ENCODE measurements at regions not wholly inside any gene's neighbourhood (a gene's known extent, or its start where the extent isn't known, plus 50 kb on each side); places are given as distances from the start of the nearest gene placed in this dataset.

DNA sequence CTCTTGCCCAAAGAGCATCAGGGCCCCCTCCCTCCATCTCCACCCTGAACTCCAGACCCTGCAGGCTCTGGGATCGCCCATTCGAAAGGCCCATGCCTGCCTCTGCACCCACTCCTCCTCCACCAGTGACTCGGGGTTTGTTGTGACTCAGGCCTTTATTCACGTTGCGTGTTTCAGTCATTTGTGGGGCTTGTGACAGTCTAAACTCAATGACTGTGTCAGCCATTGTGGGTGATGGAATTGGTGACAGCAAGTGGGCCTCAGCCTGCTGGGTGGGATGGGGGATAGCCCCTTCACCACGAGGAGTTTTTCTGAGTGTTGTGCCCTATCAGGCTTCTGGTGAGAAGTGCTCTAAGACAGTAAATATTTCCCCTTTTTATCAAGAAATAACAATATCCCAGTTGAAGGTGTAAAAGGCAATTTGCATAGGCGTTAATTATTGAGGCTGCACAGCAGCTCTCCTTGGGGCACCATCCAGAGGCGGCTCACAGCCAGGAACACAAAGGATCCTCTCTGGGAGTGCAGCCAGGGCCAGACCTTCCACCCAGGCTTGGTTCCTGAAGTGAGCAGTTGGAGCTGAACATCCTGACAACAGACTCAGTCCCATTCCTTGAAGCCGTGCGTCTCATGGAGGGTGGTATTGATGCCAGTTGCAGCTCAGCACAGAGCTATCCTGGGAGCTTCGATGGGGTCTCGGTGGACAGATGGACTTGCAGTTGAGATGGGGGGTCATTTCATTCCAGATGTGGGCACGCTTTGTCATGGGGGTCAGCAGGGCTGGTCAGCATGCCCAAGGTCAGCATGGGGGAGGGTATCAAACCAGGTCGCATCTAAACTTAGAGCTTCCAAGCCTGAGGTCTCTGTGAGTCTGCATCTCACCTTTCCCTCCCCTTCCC lies 135.6 kb upstream of the CACNA1E start:
- TF ChIP-seq, protein P1, sequence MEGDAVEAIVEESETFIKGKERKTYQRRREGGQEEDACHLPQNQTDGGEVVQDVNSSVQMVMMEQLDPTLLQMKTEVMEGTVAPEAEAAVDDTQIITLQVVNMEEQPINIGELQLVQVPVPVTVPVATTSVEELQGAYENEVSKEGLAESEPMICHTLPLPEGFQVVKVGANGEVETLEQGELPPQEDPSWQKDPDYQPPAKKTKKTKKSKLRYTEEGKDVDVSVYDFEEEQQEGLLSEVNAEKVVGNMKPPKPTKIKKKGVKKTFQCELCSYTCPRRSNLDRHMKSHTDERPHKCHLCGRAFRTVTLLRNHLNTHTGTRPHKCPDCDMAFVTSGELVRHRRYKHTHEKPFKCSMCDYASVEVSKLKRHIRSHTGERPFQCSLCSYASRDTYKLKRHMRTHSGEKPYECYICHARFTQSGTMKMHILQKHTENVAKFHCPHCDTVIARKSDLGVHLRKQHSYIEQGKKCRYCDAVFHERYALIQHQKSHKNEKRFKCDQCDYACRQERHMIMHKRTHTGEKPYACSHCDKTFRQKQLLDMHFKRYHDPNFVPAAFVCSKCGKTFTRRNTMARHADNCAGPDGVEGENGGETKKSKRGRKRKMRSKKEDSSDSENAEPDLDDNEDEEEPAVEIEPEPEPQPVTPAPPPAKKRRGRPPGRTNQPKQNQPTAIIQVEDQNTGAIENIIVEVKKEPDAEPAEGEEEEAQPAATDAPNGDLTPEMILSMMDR (IDR thresholded peaks at IDR 0.05; ENCODE audit: low read length, missing control alignments), result no peak
- H3K4me3 ChIP-seq (replicated peaks; ENCODE audit: low read depth, low read length), result no peak overlapping the region
- no peak for DNase-seq (ENCODE audit: low read depth)

DNA sequence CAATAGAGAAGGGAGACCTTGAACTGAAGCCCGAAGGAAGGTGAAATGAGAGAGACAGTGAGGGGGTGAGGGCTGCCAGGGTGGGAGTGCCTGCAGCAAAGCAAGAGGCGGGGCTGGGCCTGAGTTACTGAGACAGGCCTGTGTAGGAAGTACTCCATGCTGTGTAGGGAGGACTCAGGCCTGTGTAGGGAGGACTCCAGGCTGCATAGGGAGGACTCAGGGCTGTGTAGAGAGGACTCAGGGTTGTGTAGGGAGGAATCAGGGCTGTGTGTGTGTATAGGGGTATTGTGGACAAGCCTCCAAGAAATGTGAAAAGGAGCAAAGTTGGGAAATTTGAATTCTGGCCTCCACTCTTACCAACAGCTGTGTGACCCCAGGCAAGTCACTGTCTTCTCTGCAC lies 133.8 kb upstream of the CACNA1E start:
- DNase-seq (ENCODE audit: low read depth), result no peak
- TF ChIP-seq, protein P1 (IDR thresholded peaks at IDR 0.05; ENCODE audit: low read length, missing control alignments), result no peak
- no peak overlapping the region for H3K4me3 ChIP-seq (replicated peaks; ENCODE audit: low read depth, low read length)

DNA sequence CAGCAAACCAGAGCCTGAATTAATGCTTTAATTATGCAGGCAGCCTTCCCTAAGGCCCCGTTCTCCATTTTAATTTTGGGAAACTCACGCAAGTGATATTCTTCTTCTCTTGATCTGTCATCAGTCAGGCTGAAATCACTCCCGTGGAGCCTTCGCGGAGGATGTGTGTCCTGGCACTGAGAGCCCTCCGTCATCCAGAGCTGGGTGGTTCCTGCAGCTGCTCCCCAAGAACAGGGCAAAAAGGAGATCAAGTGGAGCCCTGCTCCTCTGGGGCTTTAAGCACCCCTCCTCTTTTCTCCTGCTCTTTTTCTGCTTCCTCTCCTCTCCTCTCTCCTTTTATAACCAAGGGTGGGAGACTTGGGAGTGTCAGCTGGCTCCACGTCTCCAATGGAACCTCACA lies 133.2 kb upstream of the CACNA1E start:
- DNase-seq (ENCODE audit: low read depth), result no peak
- TF ChIP-seq, protein P1 (IDR thresholded peaks at IDR 0.05; ENCODE audit: low read length, missing control alignments), result no peak
- no peak overlapping the region for H3K4me3 ChIP-seq (replicated peaks; ENCODE audit: low read depth, low read length)

DNA sequence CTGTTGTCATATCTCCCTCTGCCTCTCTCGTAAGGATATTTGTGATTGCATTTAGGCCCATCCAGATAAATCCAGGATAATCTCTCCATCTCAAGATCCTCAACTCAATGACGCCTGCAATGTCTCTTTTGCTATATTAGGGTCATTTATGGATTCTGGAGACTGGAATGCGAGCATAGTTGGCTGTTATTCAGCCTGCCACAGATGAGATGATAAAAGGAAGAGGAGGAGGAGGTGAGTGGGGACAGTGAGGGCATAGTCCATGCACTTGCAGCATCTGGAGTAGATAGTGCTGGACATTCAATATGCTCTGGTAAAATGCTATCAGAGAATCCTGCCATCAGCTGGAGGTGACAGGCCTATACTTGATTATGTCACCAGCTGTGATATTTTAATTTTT lies 131.6 kb upstream of the CACNA1E start:
- H3K4me3 ChIP-seq (replicated peaks; ENCODE audit: low read depth, low read length), result no peak overlapping the region
- TF ChIP-seq, protein P1 (IDR thresholded peaks at IDR 0.05; ENCODE audit: low read length, missing control alignments), result no peak
- no peak for DNase-seq (ENCODE audit: low read depth)

DNA sequence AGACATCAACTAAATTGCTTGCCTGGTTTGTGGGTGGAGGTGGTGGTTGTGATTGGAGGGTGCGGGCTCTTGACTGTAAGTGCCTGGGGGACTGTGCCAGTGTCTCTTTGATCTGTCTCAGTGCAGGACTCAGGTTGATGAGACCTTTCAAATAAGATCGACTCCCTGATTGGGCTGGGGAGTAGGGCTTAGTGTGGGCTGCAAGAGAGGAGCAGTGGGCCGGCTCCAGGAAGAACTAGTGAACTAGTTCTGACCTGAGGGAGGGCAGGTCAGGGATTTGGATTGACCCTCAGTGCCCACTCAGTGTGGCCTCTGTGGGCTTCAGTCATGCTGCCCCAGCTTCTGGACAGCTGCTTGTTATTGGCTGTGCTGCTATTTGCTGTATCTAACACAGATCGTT lies 130.6 kb upstream of the CACNA1E start:
- no peak overlapping the region for H3K4me3 ChIP-seq (replicated peaks; ENCODE audit: low read depth, low read length)
- no peak for DNase-seq (ENCODE audit: low read depth)
- TF ChIP-seq, protein P1 (IDR thresholded peaks at IDR 0.05; ENCODE audit: low read length, missing control alignments), result no peak

DNA sequence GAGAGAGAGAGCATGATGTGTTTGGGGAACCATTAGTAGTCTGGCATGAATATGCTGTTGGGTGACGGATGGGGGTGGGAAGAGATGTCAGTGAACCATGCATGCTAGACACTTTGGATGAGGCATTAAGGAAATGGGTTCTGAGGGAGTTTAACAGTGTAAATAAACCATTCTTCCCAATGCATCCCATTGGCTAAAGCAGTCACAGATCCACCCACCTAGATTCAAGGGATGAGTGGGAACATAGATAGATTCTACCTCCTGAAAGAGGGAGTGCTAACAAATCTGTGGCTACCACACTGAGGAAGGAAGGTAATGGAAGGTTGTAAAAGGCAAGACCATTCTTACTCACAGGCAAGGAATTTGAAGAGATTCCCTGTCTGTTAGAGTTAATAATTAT lies 129.8 kb upstream of the CACNA1E start:
- no peak overlapping the region for H3K4me3 ChIP-seq (replicated peaks; ENCODE audit: low read depth, low read length)
- DNase-seq (ENCODE audit: low read depth), result no peak
- TF ChIP-seq, protein P1 (IDR thresholded peaks at IDR 0.05; ENCODE audit: low read length, missing control alignments), result no peak

DNA sequence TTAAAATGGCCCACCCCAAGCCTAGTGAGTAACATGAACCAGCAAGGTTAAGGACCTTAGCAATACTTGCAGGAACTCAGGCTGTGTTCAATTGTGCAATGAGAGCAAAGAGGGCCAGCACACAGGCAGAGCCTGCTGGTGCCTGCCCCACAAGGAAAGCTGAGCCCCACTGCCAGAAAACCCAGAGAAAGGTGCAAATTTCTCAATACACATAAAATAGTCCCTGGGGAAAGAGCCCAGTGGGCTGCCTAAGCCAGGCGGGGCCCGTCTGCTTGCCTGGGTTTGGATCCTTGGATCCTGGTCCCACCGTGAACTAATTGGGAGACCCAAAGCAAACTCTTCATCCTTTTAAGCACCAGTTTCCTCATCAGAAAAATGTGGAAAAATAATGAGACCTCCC lies 128.5 kb upstream of the CACNA1E start:
- TF ChIP-seq, protein P1 (IDR thresholded peaks at IDR 0.05; ENCODE audit: low read length, missing control alignments), result no peak
- H3K4me3 ChIP-seq (replicated peaks; ENCODE audit: low read depth, low read length), result no peak overlapping the region
- DNase-seq (ENCODE audit: low read depth), result no peak
